HCT116 (cell line): ENCODE measurements at regions not wholly inside any gene's neighbourhood (a gene's known extent, or its start where the extent isn't known, plus 50 kb on each side); places are given as distances from the start of the nearest gene placed in this dataset.
"Not testable (repeated sequence)": the region's sequence is repeated elsewhere in the genome, so short reads cannot be mapped to it uniquely, and the experiment has no call there.

ENCODE experiments used
- ATAC-seq: fragments of 200-7000 bp; cut with Tn5 transposase; 2 replicates; pipeline ENCODE4 v1.9.1; 2020; ENCODE audit warnings: mild to moderate bottlenecking, moderate library complexity
- BruUV-seq: library from RNA; stranded (reverse); fragments of 400-500 nt; replicated peaks from 2 replicates; lab custom pipeline; 2021; lab: Mats Ljungman, UMichigan
- CTCF ChIA-PET: fragments of 300-600 bp; sonication (Branson Sonifier 250); formaldehyde crosslinking; loops from one replicate; lab custom pipeline; 2021; ENCODE audit warnings: antibody characterized with exemption; lab: Charles Lee
- POLR2A ChIA-PET: fragments of 300-600, 350-600 bp; sonication (Branson Sonifier 250); formaldehyde crosslinking; loops from one replicate; lab custom pipeline; 2021; ENCODE audit warnings: antibody characterized with exemption; lab: Charles Lee
- RAD21 ChIA-PET, 2 experiments: fragments of 300-600 bp; sonication (Branson Sonifier 250); formaldehyde crosslinking; loops; one replicate each; lab custom pipeline; 2023; ENCODE audit warnings: low total read pairs in 2 of 2; ENCODE audit not compliant: uncharacterized antibody in 2 of 2, unreplicated experiment in 2 of 2, low non-redundant PET in 1 of 2; lab: Charles Lee
- DNase-seq: peaks from one replicate; pipeline ENCODE4 v3.0.0-alpha.2; 2010; ENCODE audit warnings: low read depth, low spot score
- H2AFZ ChIP-seq: fragments of 200-600 bp; shearing (Covaris generic), sonication (generic); 2 replicates; pipeline ENCODE4 v1.6.1; 2017; ENCODE audit warnings: low read depth, mixed run types, mixed read lengths, antibody characterized with exemption, low read length; ENCODE audit not compliant: poor library complexity, severe bottlenecking
- H3K27ac ChIP-seq: 2 replicates; pipeline ENCODE4 v1.5.1; 2012; ENCODE audit warnings: low read depth, low read length
- H3K27me3 ChIP-seq: fragments of 200-600 bp; sonication (generic); 2 replicates; pipeline ENCODE4 v1.6.1; 2016; ENCODE audit warnings: mixed run types, low read length, mixed read lengths; ENCODE audit not compliant: insufficient read depth
- H3K36me3 ChIP-seq, 2 experiments: fragments of 200-500 bp in 1 of 2; fragments of 200-600 bp in 1 of 2; sonication (Bioruptor generic) in 1 of 2; sonication (generic) in 1 of 2; 2 replicates each; pipeline versions ENCODE4 v1.5.1 to v1.6.1; 2014 to 2016; ENCODE audit warnings: low read length in 2 of 2, inconsistent platforms in 1 of 2, mixed read lengths in 1 of 2, mixed run types in 1 of 2; ENCODE audit not compliant: insufficient read depth in 2 of 2, control insufficient read depth in 1 of 2
- H3K4me1 ChIP-seq, 2 experiments: fragments of 200-600 bp in 1 of 2; sonication (generic) in 1 of 2; 2 replicates each; pipeline versions ENCODE4 v1.5.1 to v1.6.1; 2012 to 2017; ENCODE audit warnings: low read length in 2 of 2, inconsistent platforms in 1 of 2, mild to moderate bottlenecking in 1 of 2, mixed read lengths in 1 of 2, mixed run types in 1 of 2, moderate library complexity in 1 of 2; ENCODE audit not compliant: insufficient read depth in 2 of 2, control insufficient read depth in 1 of 2
- H3K4me2 ChIP-seq: fragments of 200-600 bp; sonication (generic); 2 replicates; pipeline ENCODE4 v1.6.1; 2017; ENCODE audit warnings: mixed run types, low read length, mixed read lengths
- H3K4me3 ChIP-seq, 2 experiments: fragments of 200-600 bp in 1 of 2; sonication (generic) in 1 of 2; replicated peaks in 1 of 2; 2 replicates each; pipeline ENCODE4 v1.5.1; 2011 to 2016; ENCODE audit warnings: low read length in 2 of 2, control low read depth in 1 of 2, low read depth in 1 of 2, mild to moderate bottlenecking in 1 of 2, mixed read lengths in 1 of 2, mixed run types in 1 of 2
- H3K79me2 ChIP-seq: fragments of 200-600 bp; sonication (generic); 2 replicates; pipeline ENCODE4 v1.6.1; 2017; ENCODE audit warnings: mild to moderate bottlenecking, mixed run types, low read length, moderate library complexity, mixed read lengths; ENCODE audit not compliant: insufficient read depth
- H3K9ac ChIP-seq: fragments of 200-600 bp; sonication (generic); 2 replicates; pipeline ENCODE4 v1.6.1; 2016; ENCODE audit warnings: low read length, mixed read lengths
- H3K9me2 ChIP-seq: fragments of 200-600 bp; sonication (generic), shearing (Covaris generic); 2 replicates; pipeline ENCODE4 v1.6.1; 2017; ENCODE audit warnings: mixed run types, mild to moderate bottlenecking, moderate library complexity; ENCODE audit not compliant: insufficient read depth
- H3K9me3 ChIP-seq, 2 experiments: fragments of 200-500 bp in 1 of 2; fragments of 200-600 bp in 1 of 2; sonication (Bioruptor generic) in 1 of 2; sonication (generic) in 1 of 2; 2 replicates each; pipeline ENCODE4 v1.6.1; 2014 to 2017; ENCODE audit warnings: low read length in 2 of 2, mixed read lengths in 2 of 2, inconsistent platforms in 1 of 2, low read depth in 1 of 2, mild to moderate bottlenecking in 1 of 2, mixed run types in 1 of 2, moderate library complexity in 1 of 2; ENCODE audit not compliant: control insufficient read depth in 1 of 2, insufficient read depth in 1 of 2
- H4K20me1 ChIP-seq: fragments of 200-600 bp; sonication (generic), shearing (Covaris generic); 2 replicates; pipeline ENCODE4 v1.6.1; 2017; ENCODE audit warnings: mixed run types, mild to moderate bottlenecking, moderate library complexity; ENCODE audit not compliant: insufficient read depth
- intact Hi-C: fragments of 100-400 bp; cut with micrococcal nuclease; formaldehyde crosslinking; loops from 2 replicates; pipeline ENCODE4 v1.10.0; 2022

- H3K4me1 ChIP-seq, H3K36me3 ChIP-seq, H3K27ac ChIP-seq, DNase-seq, H3K9ac ChIP-seq, H3K4me2 ChIP-seq, H4K20me1 ChIP-seq, ATAC-seq, H3K79me2 ChIP-seq, H3K9me3 ChIP-seq, H2AFZ ChIP-seq, BruUV-seq, H3K27me3 ChIP-seq, CTCF ChIA-PET, H3K4me3 ChIP-seq, RAD21 ChIA-PET, H3K9me2 ChIP-seq, POLR2A ChIA-PET, intact Hi-C loops: not testable (repeated sequence)
These were observed 5483.6 kb upstream of the TPTE start for GRCh38 chr21:5037606-5038331.

GRCh38 chr21:5039926-5040325 is 5481.5 kb upstream of the TPTE start:
- H3K79me2 ChIP-seq, H3K4me1 ChIP-seq, intact Hi-C loops, BruUV-seq, H3K36me3 ChIP-seq, H4K20me1 ChIP-seq, DNase-seq, H3K27me3 ChIP-seq, H3K9me3 ChIP-seq, H3K4me2 ChIP-seq, POLR2A ChIA-PET, ATAC-seq, RAD21 ChIA-PET, H3K9me2 ChIP-seq, H3K27ac ChIP-seq, H2AFZ ChIP-seq, H3K4me3 ChIP-seq, H3K9ac ChIP-seq, CTCF ChIA-PET: not testable (repeated sequence)

DNA sequence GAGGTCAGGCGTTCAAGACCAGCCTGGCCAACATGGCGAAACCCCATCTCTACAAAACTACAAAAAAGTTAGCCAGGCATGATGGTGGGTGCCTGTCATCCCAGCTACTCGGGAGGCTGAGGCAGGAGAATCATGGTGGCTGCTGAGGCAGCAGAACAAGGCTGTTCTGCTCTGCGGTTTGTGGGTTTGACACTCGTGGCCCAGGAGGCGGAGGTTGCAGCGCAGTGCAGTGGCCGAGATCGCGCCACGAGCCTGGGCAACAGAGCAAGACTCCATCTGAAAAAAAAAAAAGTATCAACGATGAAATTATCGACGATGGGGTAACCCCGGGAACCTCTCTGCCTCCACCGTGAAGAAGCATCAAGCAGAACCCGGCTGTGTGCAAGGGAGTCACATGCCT is 5478.8 kb upstream of the TPTE start:
- H3K27me3 ChIP-seq, RAD21 ChIA-PET, H3K4me2 ChIP-seq, H3K79me2 ChIP-seq, ATAC-seq, POLR2A ChIA-PET, DNase-seq, H3K27ac ChIP-seq, intact Hi-C loops, H3K9me2 ChIP-seq, H2AFZ ChIP-seq, H3K4me3 ChIP-seq, H3K36me3 ChIP-seq, BruUV-seq, H3K9ac ChIP-seq, H4K20me1 ChIP-seq, H3K9me3 ChIP-seq, H3K4me1 ChIP-seq, CTCF ChIA-PET: not testable (repeated sequence)

DNA sequence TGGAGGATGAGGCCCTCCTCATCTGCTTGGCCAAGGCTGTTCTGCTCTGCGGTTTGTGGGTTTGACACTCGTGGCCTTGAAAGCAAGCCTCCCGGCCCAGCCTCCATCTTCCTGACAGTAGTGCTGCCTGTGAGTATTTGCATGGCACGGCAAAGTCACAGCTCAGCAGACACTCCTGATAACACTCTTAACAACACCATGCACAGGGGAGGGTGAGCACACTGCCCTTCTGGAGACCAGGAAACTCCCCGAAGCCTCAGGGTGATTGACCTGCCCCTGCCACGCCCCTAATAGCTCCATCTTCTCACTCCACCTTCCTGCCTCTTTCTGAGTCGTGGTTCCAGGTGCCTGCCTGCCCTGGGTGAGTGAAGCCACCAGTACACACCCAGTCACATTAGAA is 5476.6 kb upstream of the TPTE start:
- H3K4me3 ChIP-seq, ATAC-seq, H3K27me3 ChIP-seq, DNase-seq, CTCF ChIA-PET, POLR2A ChIA-PET, H3K9me2 ChIP-seq, H3K4me2 ChIP-seq, BruUV-seq, H3K27ac ChIP-seq, H3K4me1 ChIP-seq, H3K9ac ChIP-seq, RAD21 ChIA-PET, H3K36me3 ChIP-seq, H3K79me2 ChIP-seq, intact Hi-C loops, H2AFZ ChIP-seq, H4K20me1 ChIP-seq, H3K9me3 ChIP-seq: not testable (repeated sequence)
